GM12865 (cell line): ENCODE measurements at regions not wholly inside any gene's neighbourhood (a gene's known extent, or its start where the extent isn't known, plus 50 kb on each side); places are given as distances from the start of the nearest gene placed in this dataset.

Experiments
- DNase-seq: peaks from one replicate; pipeline ENCODE4 v3.0.0; 2010; ENCODE audit warnings: low read depth
- H3K4me3 ChIP-seq: 2 replicates; pipeline ENCODE4 v1.5.1; 2011; ENCODE audit warnings: mild to moderate bottlenecking, low read depth, low read length, control low read depth
- CTCF ChIP-seq: IDR thresholded peaks from 2 replicates; pipeline ENCODE4 v1.5.1; 2011; ENCODE audit warnings: low read length, control low read depth, low read depth, inconsistent platforms; ENCODE audit not compliant: insufficient read depth; ENCODE audit errors: missing control alignments

GRCh38 chr9:88326936-88327335, 61.3 kb upstream of the SPIN1 start:
- H3K4me3 ChIP-seq, result no peak overlapping the region
- TF ChIP-seq CTCF, result no peak
- DNase-seq, result no peak

DNA sequence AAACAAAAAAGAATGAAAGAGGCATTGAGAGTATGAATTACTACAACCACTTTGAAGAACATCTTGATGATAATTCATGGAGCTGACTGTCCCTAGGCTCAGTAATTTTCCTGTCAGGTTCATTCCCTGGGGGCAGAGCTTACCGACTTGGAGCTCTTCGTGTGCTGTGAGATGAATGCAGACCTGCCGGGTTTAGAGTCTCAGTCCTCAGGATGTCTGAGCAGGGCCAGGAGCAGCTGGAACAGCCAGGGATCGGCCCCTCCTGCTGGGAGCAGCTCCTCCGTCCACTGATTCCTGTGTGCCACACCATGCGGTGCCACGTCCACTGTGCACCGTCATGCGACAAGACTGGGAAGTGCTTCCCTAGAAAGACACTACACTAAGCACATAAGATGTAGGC, 62.2 kb upstream of the SPIN1 start:
- no peak for TF ChIP-seq CTCF

DNA sequence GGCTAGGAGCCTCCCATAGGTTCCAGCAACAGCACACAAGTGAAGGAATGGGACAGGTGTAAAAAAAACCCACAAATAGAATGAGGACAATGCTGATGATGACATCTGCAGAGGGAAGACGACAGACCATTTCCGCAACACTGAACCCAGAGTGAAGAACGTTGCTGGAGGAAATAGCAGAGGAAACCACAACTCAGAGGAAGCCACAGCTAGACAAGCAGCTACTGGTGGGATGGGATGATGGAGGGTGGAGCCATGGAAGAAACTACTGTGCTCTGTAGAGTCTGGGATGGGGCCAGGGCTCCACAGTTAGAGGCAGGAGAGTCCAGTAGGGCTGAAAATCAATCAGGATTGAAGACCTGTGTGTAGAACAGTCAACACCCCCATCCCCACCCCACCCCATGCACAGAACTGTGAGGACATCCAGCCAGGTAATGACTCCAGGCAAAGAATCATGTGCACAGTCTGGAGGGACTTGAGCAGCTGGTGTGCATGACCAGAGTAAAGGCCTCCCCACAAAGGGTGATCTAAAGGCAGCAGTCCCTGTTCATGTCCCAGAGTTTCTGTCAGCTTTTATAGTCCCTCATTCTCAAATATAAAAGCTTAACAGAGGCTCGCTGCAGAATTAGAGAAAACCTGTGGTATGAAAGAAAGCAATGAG, 65.2 kb upstream of the SPIN1 start:
- DNase-seq, result peak; percentile 21

More for the DNA sequence above, 62.2 kb upstream of the SPIN1 start:
- DNase-seq, result no peak
- no peak overlapping the region for H3K4me3 ChIP-seq

DNA sequence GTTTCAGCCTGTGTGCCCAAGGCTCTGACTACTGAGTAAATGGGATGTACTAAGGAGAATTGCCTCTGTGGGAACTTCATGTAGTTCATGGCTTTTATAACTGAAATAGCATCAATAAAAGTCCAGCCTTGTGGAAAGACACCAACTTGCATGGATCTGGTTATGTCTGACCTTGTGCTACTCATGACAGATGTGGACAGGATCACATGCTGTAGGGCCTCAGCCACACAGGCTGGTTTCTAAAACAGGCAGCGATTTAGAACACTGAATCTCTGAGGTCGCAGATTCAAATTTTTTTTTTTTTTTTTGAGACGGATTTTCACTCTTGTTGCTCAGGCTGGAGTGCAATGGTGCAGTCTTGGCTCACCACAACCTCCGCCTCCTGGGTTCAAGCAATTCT, 66.5 kb upstream of the SPIN1 start:
- no peak for TF ChIP-seq CTCF
- DNase-seq, result no peak
- no peak overlapping the region for H3K4me3 ChIP-seq

More for the DNA sequence above, 65.2 kb upstream of the SPIN1 start:
- TF ChIP-seq CTCF, result no peak
- H3K4me3 ChIP-seq, result no peak overlapping the region

DNA sequence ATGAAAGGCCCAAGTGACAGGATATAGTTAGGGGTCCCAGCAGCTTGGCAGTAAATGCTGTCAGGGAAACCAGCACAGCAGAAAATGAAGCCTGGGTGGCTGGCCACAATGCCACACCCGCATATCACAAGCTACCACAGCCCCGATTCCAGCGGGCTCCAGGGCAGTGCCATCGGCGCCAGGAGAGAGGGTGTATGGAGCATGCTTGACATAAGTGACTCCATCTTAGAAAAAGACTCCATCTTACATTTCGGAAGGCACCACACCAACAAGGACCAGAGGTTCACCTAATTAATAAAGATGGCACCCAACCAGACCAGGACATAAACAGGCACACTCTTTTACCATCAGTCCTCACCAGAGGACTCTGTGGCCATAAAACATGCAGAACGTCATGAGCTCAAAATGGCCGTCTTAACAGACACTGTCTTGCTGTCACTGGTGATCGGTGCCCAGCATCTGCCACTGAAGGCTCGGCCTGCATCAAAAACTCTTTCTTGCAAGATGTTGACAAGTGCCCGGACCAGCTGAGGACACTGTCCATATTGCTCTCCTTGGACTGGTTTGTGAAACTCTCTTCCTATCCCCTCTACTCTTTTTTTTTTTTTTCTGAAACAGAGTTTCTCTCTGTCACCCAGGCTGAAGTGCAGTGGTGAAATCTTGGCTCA, 67.4 kb upstream of the SPIN1 start:
- no peak for DNase-seq
- no peak for TF ChIP-seq CTCF
- no peak overlapping the region for H3K4me3 ChIP-seq

DNA sequence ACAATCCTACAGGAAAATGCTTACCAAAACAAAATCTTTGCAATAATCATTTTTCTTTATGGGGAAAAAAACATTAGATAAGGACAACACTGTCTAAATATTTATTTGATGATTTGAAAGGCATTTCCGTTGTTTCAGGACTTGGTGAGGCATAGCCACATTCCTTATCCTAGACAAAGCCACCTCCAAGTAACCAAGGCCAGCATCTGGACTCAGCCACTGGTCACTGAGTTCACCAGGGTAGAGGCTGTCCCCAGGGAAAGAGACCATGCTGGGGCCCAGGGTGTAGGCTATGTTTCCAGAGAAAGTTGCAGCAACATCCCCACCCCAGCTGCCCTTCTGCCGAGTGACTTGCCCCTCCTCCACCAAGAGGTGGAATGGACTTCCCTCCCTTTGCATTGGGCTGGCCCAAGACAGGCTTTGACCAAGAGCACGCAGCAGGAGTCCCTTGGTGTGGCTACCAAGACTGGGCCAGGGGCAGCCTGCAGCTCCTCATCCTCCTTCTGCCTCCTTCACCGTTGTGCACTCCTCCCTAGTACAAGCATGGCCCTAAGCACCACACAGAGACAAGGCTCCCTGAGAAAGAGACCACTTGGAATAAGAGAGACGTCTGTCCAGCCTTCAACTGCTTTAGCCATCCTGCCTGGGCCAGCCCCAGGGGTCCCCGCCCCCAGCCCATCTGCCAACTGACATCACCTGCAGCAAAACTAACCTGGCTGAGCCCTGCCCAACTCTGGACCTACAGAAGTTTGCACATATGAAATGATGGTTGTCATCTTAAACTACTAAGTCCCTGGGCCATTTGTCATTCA, 68.1 kb upstream of the SPIN1 start:
- no peak overlapping the region for H3K4me3 ChIP-seq
- no peak for TF ChIP-seq CTCF
- DNase-seq, result no peak
